NCI-H748 (cell line): ENCODE measurements at regions not wholly inside any gene's neighbourhood (a gene's known extent, or its start where the extent isn't known, plus 50 kb on each side); places are given as distances from the start of the nearest gene placed in this dataset.
"Not testable (repeated sequence)": the region's sequence is repeated elsewhere in the genome, so short reads cannot be mapped to it uniquely, and the experiment has no call there.

Experiments used
- DNase-seq: peaks from one replicate; lab custom pipeline; 2025; ENCODE audit not compliant: unreplicated experiment; lab: John Stamatoyannopoulos, UW

DNA sequence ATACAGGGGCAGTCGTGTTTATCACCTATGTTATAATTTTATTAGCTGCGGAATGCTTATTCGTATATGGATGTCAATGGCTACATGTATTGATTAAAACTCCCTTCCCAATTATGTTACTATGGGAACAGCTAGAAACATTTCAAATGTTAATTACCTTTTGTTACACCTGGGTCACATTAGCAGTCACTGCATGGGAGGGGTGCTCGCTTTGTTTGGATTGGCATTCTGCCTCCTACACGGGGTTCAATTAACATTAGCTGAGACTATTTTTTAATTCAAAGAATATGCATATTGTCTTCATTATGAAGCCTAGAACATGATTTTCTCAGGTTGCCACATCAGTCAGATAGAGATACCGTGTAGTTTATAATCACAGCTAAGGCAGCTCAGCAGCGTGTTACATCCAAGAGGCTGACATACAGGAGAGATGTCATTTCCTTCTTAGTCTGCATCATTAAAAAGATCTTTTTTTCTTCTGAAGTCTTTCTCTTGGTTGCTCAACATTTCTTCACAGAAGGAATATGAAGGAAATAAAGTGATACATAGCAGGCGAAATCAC, 76.2 kb upstream of the RPS6KA2 start:
- DNase-seq = peak; percentile 88

DNA sequence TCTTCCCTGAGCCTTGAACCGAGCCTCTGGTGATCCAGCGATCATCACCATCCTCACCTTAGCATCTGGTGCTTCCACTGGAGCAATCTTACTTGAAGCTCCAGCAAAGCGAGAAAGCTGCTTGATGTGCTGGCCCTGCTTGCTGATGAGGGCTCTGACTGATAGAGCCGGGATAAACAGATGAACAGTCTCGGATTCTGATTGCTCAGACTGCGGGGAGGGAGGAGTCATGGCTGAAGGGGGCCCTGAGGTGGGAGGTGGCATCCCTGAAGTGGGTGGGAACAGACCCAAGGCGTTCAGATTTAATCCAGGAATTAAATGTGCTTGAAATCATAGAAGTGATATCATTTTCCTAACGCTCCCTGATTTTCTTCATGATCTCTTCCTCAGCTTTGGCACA, 74.4 kb upstream of the RPS6KA2 start:
- not testable (repeated sequence) for DNase-seq

DNA sequence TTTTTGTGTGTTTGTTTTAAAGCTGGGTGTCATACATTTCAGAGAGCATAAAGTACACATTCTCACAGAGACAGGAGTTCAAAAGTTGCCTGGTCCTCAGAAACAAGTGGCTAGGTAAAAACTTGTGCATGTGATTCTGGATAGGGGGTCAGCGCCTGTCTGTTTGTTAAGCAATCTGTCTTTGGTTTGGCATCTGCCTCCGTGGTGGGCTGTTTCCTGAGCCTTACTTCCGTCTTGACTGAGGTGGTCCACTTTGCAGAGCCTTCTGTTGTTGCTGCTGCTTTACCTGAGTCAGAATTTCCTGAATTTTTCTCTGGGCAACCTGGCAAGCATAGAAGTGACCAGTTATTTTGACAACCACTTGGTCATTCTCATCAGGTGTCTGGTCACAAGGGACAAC, 73.8 kb upstream of the RPS6KA2 start:
- DNase-seq = not testable (repeated sequence)

DNA sequence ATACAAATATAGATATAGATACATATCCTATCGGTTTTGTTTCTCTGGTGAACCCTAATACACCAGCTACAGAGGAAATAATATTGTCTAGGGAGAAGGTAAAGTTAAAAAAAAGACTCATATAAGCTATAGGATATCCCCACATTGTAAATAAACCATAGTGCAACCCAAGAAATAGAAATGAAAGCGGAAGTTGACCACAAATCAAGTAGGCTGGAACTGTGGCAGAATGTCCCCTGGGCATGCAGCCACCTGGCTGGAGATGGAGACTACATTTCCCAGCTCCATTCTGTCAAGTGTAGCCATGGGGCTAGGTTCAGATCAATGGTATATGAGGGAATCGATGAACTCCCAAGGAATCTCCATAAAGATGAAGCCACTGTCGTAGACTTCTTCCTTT, 70.1 kb upstream of the RPS6KA2 start:
- DNase-seq = no peak

DNA sequence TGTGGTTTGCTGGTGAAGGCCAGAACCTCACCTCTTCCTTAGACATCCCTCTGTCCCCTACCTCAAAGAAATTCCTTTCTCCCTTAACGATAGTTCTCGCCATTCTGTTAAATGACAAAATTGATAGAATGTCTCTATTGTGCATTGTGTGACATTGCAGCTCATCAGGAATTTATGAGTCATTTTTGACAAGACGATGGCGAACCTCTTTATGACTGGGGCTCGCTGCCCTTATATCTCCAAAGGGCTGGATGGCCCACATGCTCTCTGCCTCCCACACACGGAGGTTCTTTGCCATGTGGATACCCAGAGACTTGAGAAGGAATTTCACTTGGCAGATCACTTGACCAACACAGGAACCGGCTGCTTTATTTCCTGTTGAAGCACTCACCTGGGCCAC, 66.8 kb upstream of the RPS6KA2 start:
- no peak for DNase-seq

DNA sequence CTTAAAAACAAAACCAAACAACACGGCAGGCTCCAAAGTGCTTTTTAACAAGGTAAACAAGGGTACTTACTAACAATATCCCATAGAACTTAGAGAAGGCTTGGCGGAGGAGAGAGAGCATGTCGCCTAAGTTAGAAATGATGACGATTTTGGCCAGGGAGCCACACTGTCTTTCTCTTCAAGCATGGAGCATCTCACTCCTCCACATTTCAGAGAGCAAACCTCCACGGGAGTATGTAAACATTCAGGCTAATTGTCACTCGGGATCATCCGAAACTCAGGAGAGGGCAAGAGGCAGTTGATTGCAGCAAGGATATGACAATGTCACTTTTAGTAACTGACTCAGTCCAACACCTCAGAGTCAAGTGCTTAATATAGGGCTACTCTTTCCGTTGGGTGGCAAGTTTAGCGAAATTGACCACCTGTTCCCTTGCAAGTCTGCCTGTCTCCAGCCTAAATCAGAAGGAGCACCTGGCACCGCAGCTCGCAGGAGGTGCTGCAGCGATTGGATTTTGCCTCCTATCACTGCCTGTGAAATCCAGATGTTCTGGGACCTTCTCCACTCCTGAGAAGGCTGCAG, 65.8 kb upstream of the RPS6KA2 start:
- peak; percentile 40 for DNase-seq

DNA sequence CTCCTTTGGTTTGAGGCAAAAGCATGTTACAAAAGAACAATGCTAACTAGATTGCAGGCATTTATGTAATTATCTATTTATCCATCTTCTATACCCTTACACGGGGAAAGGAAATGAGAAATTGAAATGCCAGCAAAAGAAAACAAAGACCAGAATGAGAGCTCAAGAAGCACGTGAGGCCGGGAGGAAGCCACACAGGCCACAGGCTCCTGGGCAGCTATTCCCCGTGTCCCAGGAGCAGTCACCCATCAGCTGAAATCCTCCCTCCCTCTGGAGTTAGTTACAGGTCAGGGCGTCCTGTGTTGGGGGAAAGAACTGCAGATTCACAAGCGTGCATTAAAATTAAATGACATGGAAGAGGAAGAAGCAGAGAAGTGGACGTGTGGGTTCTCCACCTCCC, 64.7 kb upstream of the RPS6KA2 start:
- no peak for DNase-seq

DNA sequence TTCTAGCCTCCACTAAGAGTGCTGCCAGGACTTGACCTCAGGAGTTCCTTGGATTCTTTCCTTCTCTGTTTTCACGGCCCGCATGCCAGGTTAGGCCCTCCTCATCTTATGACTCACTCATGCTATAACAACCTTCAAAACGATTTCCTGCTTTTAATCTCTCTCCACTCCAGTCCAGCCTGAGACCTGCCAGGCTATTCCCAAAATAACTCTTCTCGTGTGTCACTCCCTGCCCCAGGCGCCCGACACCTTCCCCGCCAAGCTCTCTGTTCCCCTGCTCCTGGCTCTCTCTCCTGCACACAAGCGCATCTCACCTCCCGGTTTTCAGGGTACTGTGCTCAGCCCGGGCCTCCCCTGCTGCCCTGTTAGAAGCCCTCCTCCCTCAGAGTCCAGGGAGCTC, 64.1 kb upstream of the RPS6KA2 start:
- DNase-seq = no peak

DNA sequence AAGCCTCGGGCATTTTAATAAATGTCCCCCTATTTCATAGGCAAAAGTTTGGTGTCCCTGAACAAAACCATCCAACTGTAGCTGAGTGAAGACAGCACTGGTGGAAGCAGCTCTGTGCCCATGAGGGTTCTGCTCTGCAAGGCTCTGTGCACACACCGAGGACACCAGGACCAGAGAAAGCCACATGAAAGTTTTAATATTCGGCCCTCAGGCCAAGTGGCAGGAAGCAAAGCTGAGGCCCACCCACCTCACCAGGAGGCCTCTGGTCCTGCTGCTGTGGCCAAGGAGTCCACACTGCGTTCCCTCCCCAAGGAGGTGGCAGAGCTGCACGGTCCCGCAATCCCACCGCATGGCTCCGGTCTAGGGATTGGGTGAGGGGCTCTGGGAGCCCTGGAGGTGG, 62.6 kb upstream of the RPS6KA2 start:
- DNase-seq = no peak

DNA sequence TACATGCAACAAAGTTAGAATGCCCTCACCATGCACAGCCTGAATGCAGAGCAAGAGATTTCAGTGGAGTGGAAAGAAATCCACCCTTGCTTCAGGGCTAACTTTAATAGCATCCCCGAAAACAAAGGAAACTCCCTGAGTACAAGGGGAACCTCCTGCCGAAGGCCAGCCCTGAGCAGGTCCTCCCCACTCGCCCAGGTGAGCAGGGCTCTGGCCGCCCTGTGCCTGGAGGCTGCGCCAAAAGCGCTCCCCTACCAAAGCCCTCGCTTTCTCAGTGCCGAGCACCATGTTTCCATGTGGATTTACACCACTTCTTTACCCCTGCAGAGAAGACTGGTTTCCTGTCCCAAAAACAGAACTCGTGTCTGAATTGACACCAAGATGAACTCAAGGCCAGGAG, 61.9 kb upstream of the RPS6KA2 start:
- no peak for DNase-seq

DNA sequence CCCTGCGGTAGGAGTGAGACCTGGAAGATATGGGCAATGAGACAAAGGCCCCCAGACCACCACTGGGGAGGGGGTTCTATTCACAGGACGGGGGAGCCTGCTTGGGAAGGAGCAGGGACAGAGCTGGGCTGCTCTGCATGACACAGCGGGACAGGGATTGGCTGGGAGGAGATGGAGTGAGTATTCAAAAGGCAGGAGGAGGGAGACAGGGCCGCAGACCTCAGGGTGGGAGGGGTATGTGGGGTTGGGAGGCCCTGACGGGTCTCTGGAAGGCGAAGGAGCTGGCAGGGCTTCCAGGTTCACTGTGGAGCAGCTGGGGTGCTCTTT, 60.8 kb upstream of the RPS6KA2 start:
- no peak for DNase-seq

DNA sequence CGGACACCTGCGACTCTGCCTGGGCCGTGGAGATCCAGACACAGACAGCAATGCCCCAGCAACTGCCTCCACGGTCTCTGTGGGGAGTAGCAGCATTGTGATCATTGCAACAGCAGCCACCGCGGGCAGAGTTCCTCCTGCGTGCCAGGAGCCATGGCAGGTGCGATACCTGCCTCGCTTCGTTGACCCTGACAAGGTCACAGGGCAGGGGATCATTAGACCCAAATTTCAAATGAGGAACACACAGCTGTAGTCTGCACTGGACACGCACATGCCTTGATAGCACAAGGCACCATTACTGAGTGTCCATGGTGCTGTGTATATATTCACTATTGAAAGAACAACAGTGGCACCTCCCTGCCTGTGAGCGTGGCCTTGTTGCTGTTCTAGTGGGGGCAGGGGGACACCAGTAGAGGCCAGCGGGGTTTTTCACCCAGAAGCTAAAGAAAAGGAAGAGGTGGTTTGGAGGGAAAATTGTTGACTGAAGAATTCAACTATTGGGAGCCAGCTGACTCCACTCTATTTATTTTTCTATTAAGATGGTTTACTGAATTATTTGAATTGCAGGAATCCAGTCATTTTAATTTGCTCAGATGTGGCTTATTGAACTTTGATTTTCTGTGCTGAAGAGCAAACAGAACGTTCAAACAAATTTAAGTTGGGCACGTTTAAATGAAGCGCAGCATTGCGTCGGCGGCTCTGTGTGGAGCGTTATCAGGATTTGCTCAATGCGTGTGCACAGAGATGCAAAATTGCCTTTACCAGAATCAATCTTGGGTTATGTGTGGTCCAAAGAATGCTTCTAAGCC, 60.2 kb upstream of the RPS6KA2 start:
- DNase-seq = peak; percentile 33

DNA sequence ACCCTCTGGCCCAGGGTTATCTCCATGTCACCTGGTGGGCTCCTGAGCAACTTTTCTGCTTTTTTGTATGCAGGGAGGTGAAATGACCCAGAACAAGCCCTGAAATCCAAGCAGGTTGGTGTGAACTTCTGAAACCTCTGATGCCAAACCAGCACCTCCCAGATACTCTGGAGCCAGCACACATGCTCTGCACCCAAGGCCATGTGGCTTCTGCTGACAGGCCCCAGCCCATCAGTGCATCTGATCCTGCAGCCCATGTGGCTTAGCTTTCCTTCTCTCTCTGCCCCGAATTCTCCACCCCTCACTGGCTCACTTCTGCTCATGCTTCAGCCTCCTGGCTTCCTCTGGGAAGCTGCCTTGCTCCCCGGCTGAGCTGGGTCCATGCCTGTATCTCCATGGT, 59.3 kb upstream of the RPS6KA2 start:
- DNase-seq = no peak

DNA sequence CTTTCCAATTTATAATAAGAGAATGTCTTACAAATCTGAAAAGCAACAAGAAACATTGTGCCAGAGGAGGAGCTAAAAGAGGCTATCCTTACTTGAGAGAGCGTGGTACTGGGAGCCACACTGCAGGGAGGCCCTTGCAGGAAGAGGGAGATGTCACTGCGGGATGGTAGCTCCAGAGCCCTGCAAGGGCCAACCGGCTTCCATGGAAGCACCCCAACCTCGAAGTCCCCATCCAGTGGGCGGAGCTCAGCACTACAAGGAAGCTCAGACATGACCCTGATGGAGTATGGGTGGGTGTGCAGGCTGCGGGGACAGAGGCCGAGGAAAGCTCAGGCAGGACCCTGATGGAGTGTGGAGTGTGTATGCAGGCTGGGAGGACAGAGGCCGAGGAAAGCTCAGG, 57.8 kb upstream of the RPS6KA2 start:
- no peak for DNase-seq

DNA sequence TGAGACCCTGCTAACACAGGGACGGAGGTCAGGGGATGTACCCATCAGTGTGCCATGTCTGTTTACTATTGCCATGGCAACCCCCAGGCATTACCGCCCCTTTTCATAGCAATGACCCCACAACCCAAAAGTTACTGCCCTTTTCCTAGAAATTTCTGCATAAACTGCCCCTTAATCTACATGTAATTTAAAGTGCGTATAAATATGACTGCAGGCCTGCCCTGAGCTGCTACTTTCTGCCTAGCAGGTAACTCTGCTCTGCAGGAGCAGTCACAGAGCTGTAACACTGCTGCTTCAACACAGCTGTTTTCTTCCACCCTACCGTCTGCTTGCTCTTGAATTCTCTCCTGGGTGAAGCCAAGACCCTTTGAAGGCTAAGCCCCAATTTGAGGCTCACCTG, 57.1 kb upstream of the RPS6KA2 start:
- DNase-seq = no peak

DNA sequence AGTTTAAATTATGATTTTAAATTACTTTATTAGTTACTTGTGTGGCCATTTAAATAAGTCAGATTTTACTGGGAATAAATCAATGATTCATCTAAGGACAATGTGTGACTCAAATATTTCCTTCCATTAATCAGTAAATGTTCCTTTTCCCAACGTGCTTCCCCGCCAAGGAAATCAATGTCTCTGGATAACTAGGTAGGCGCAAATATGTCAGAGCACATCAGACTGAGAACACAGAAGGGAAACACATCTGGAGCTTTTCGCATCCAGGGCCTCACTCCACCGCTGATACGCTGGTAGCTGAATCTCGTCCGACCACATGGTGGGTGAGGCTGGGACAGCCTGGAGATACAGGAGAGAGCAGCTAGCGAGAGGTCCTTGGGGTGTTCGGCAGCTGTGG, 56.4 kb upstream of the RPS6KA2 start:
- no peak for DNase-seq

DNA sequence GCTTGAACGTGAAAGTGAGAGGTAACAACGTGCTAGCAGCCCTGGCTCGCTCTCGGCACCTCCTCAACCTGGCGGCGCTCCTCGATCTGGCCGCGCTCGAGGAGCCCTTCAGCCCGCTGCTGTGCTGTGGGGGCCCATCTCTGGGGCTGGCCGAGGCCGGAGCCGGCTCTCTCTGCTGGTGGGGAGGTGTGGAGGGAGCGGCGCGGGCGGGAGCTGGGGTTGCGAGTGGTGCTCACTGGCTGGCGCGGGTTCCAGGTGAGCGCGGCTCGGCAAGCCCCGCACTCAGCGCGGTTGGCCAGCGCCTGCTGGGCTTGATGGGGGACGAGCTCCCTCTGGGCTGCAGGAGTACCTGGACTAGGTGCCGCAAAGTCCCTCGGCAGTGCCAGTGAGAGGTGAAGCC, 52.5 kb upstream of the RPS6KA2 start:
- DNase-seq = no peak

DNA sequence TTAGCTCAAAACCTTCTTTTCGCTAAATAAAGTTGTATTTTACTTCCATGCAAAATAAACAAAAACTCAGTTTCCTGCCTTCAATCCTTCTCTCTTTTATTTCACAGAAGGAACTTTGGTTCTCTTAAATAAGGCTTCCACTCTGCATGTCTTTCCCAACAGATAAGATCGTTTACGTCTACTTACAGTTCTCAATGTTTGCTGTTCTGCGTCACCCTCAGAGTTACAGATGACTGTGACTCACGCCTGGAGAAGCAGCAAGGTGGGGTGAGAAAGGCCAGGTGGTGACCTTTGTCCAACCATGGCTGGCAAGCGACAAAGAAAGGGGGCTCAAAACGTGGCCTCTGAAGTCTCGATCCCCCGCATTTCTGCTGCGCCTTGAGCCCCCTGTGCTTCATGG, 51.4 kb upstream of the RPS6KA2 start:
- no peak for DNase-seq

DNA sequence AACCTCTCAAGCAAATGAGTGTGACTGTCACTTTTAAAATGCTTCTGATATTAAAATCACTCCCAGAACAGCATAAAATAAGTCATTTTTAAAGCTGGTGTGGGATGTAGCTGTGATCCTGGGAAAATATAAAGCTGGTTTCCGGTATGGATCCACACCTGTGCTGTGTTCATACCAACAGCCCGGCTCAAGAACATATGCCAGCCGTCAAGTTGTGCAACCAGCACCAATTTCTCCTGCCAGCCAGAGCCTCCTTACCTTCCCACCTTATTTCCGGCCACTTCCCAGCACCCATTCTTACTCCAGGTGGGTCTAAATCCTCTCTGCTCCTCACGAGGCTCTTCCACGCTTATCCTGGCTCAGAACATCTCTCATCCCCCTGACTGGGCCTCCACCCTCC, 50.9 kb upstream of the RPS6KA2 start:
- no peak for DNase-seq
